A549 (cell line): ENCODE measurements at regions not wholly inside any gene's neighbourhood (a gene's known extent, or its start where the extent isn't known, plus 50 kb on each side); places are given as distances from the start of the nearest gene placed in this dataset.

ENCODE experiments used
- ATAC-seq, 2 experiments: fragments of 200-7000 bp in 1 of 2; fragments of >200 bp in 1 of 2; cut with Nextera tagmentation in 1 of 2; cut with Tn5 transposase in 1 of 2; 3 replicates each; pipeline versions ENCODE4 v1.8.0 to v1.9.1; 2018 to 2020; ENCODE audit warnings: mild to moderate bottlenecking in 1 of 2, moderate library complexity in 1 of 2
- CTCF ChIA-PET: fragments of 300-600 bp; sonication (Branson Sonifier 250); formaldehyde crosslinking; extraction: SDS; loops from one replicate; lab custom pipeline; 2021; ENCODE audit warnings: antibody characterized with exemption, inconsistent platforms; lab: Yijun Ruan, JAX
- POLR2A ChIA-PET: fragments of 350-600 bp; formaldehyde crosslinking; extraction: SDS; loops from one replicate; lab custom pipeline; 2021; ENCODE audit warnings: antibody characterized with exemption, inconsistent platforms; lab: Yijun Ruan, JAX
- DNase-seq, 2 experiments: peaks; one replicate each; pipeline versions ENCODE4 v3.0.0 to v3.0.0-alpha.2; 2011 to 2016; ENCODE audit warnings: low read depth in 1 of 2, low spot score in 1 of 2
- FAIRE-seq: peaks from 2 replicates; lab custom pipeline; 2011; peaks lifted over from hg19 to GRCh38; lab: Jason Lieb, UNC
- H3K27ac ChIP-seq, 2 experiments: fragments of >200 bp; sonication (Bioruptor Twin); formaldehyde crosslinking; 3 replicates each; pipeline ENCODE4 v1.5.1; 2016 to 2017
- H3K4me1 ChIP-seq: fragments of >200 bp; sonication (Bioruptor Twin); formaldehyde crosslinking; 3 replicates; pipeline ENCODE4 v1.6.1; 2016
- H3K4me2 ChIP-seq: fragments of >200 bp; sonication (Bioruptor Twin); formaldehyde crosslinking; 3 replicates; pipeline ENCODE4 v1.6.1; 2016
- H3K4me3 ChIP-seq: fragments of >200 bp; sonication (Bioruptor Twin); formaldehyde crosslinking; 3 replicates; pipeline ENCODE4 v1.5.1; 2016
- H3K9me3 ChIP-seq: fragments of >200 bp; sonication (Bioruptor Twin); formaldehyde crosslinking; 3 replicates; pipeline ENCODE4 v1.6.1; 2016
- CBX8 ChIP-seq: fragments of 200-600 bp; sonication (generic); IDR thresholded peaks from 2 replicates; pipeline ENCODE4 v1.6.1; 2016
- CHD2 ChIP-seq: fragments of 150-350 bp; IDR thresholded peaks from 2 replicates; pipeline ENCODE4 v1.6.1; 2014; ENCODE audit warnings: low read length; ENCODE audit not compliant: partially characterized antibody
- CHD4 ChIP-seq: fragments of 200-600 bp; sonication (generic); IDR thresholded peaks from 2 replicates; pipeline ENCODE4 v1.6.1; 2016; ENCODE audit warnings: antibody characterized with exemption, mild to moderate bottlenecking, borderline replicate concordance
- EHF ChIP-seq: fragments of 250-450 bp; sonication (Bioruptor Pico); IDR thresholded peaks from 2 replicates; pipeline ENCODE4 v1.5.0; 2020; ENCODE audit warnings: mild to moderate bottlenecking
- ESRRA ChIP-seq: fragments of 150-350 bp; IDR thresholded peaks from 2 replicates; pipeline ENCODE4 v1.6.1; 2014; ENCODE audit warnings: mild to moderate bottlenecking, low read length, borderline replicate concordance
- FOSL2 ChIP-seq, 2 experiments: fragments of 450-650 bp in 1 of 2; fragments of >200 bp in 1 of 2; sonication (Bioruptor Twin) in 1 of 2; formaldehyde crosslinking; IDR thresholded peaks; 2 replicates each; pipeline versions ENCODE4 v1.5.0 to v1.6.1; 2016 to 2020; ENCODE audit warnings: mild to moderate bottlenecking in 1 of 2, moderate library complexity in 1 of 2
- FOXS1 ChIP-seq: fragments of 250-450 bp; sonication (Bioruptor Pico); IDR thresholded peaks from 2 replicates; pipeline ENCODE4 v1.5.0; 2020; ENCODE audit warnings: mild to moderate bottlenecking, moderate library complexity
- HDAC2 ChIP-seq: fragments of 200-600 bp; sonication (generic); IDR thresholded peaks from 2 replicates; pipeline ENCODE4 v1.6.1; 2016
- HOXA7 ChIP-seq: fragments of 250-450 bp; sonication (Bioruptor Pico); IDR thresholded peaks from 2 replicates; pipeline ENCODE4 v1.5.0; 2020; ENCODE audit warnings: mild to moderate bottlenecking, moderate library complexity
- HOXB13 ChIP-seq: fragments of 250-450 bp; sonication (Bioruptor Pico); IDR thresholded peaks from 2 replicates; pipeline ENCODE4 v1.5.0; 2020; ENCODE audit warnings: low read depth, mild to moderate bottlenecking, moderate library complexity
- HOXB5 ChIP-seq: fragments of 250-450 bp; sonication (Bioruptor Pico); IDR thresholded peaks from 2 replicates; pipeline ENCODE4 v1.5.0; 2020; ENCODE audit warnings: mild to moderate bottlenecking, moderate library complexity
- JUNB ChIP-seq: fragments of >200 bp; sonication (Bioruptor Twin); formaldehyde crosslinking; IDR thresholded peaks from 2 replicates; pipeline ENCODE4 v1.6.1; 2016
- KDM1A ChIP-seq: fragments of 200-600 bp; sonication (generic); IDR thresholded peaks from 2 replicates; pipeline ENCODE4 v1.6.1; 2016; ENCODE audit warnings: low read depth, mild to moderate bottlenecking
- KDM5A ChIP-seq: fragments of 200-600 bp; sonication (generic); IDR thresholded peaks from 2 replicates; pipeline ENCODE4 v1.6.1; 2016; ENCODE audit warnings: antibody characterized with exemption, mild to moderate bottlenecking
- MAFK ChIP-seq: fragments of 450-650 bp; IDR thresholded peaks from 2 replicates; pipeline ENCODE4 v1.6.1; 2014; ENCODE audit not compliant: partially characterized antibody
- MAZ ChIP-seq: fragments of 150-350 bp; IDR thresholded peaks from 2 replicates; pipeline ENCODE4 v1.6.1; 2014; ENCODE audit warnings: antibody characterized with exemption, low read depth, low read length, borderline replicate concordance
- NR3C1 ChIP-seq: fragments of >200 bp; sonication (Bioruptor Twin); formaldehyde crosslinking; IDR thresholded peaks from 3 replicates; pipeline ENCODE4 v1.6.1; 2017
- RAD21 ChIP-seq, 2 experiments: fragments of >200 bp in 1 of 2; sonication (Bioruptor Twin) in 1 of 2; formaldehyde crosslinking in 1 of 2; IDR thresholded peaks in 1 of 2; conservative IDR thresholded peaks in 1 of 2; 2 replicates in 1 of 2; 3 replicates in 1 of 2; pipeline ENCODE4 v1.6.1; 2012 to 2018; ENCODE audit warnings: inconsistent platforms in 1 of 2
- RNF2 ChIP-seq: fragments of 200-600 bp; sonication (generic); IDR thresholded peaks from 2 replicates; pipeline ENCODE4 v1.6.1; 2016; ENCODE audit warnings: low read depth, mild to moderate bottlenecking, antibody characterized with exemption, moderate library complexity, borderline replicate concordance
- SREBF2 ChIP-seq: fragments of 450-650 bp; IDR thresholded peaks from 2 replicates; pipeline ENCODE4 v1.6.1; 2014; ENCODE audit warnings: mild to moderate bottlenecking, moderate library complexity
- TFCP2L1 ChIP-seq: fragments of 250-450 bp; sonication (Bioruptor Pico); IDR thresholded peaks from 2 replicates; pipeline ENCODE4 v1.5.0; 2021; ENCODE audit warnings: mild to moderate bottlenecking
- TP53 ChIP-seq: fragments of 250-450 bp; sonication (Bioruptor Pico); IDR thresholded peaks from 2 replicates; pipeline ENCODE4 v1.5.0; 2021; ENCODE audit warnings: mild to moderate bottlenecking, moderate library complexity
- ZC3H11A ChIP-seq: fragments of 450-650 bp; IDR thresholded peaks from 2 replicates; pipeline ENCODE4 v1.6.1; 2014; ENCODE audit warnings: antibody characterized with exemption, mild to moderate bottlenecking
- ZNF302 ChIP-seq: fragments of 250-450 bp; sonication (Bioruptor Pico); IDR thresholded peaks from 2 replicates; pipeline ENCODE4 v1.9.0; 2021; ENCODE audit warnings: inconsistent platforms, mild to moderate bottlenecking, moderate library complexity
- ZSCAN20 ChIP-seq: fragments of 250-450 bp; sonication (Bioruptor Pico); IDR thresholded peaks from 2 replicates; pipeline ENCODE4 v1.8.0; 2022; ENCODE audit warnings: mild to moderate bottlenecking, moderate library complexity
- WGBS: methylation state at CpG from one replicate; pipeline ENCODE4 v1.1.6; 2017; ENCODE audit errors: missing lambda C conversion rate; 5-methylcytosine and 5-hydroxymethylcytosine counted together
- TF ChIP-seq, protein P1 (sequence below): fragments of 150-350 bp; IDR thresholded peaks from 2 replicates; pipeline ENCODE4 v1.6.1; 2014; ENCODE audit warnings: low read depth, mild to moderate bottlenecking, low read length
- TF ChIP-seq, protein P2 (sequence below): fragments of 450-650 bp; IDR thresholded peaks from 2 replicates; pipeline ENCODE4 v1.6.1; 2014; ENCODE audit warnings: antibody characterized with exemption
- TF ChIP-seq, protein P3 (sequence below): IDR thresholded peaks from 2 replicates; pipeline ENCODE4 v1.6.1; 2012
- TF ChIP-seq, protein P4 (sequence below): fragments of >200 bp; sonication (Bioruptor Twin); formaldehyde crosslinking; IDR thresholded peaks from 3 replicates; pipeline ENCODE4 v1.5.1; 2016

DNA sequence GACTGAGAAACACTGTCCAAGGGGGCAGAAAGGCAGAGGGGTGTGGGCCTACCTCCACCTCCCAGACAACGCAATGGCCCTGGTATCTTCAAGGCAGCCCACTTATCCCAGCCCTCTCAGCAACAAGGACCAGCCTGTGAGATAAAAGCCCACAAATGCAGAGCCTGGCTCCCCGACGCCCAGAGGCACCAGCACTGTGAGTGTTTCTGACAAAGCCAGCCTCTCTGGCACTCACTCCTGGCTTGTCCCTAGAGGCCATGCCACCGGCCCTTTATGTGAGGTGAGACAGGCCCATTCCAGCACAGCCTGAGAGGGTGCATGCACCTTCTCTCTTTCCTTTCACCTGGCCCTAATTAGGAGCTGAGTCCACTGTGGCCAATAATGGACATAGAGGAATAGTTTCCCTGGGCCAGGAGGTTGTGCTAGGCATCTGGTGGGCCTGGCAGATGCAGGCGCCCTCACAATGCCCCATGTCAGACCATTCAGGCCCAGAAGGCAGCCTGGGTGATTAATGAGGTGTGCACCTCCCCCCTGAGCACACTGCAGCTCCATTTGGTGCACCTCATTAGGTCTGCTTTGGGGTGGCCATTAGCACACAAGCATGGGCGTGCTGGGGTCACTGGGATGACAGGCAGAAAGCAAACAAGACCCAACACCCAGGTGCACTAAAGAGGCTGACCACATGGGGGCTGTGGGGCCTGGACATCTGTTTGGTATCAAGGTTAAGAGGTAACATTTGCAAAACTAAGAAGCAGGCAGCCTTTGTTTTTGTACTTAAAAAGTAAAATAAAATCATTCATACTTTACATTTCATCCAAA, 176.0 kb downstream of the MED10 start:
- Histone ChIP-seq H3K4me1 (no peaks in the 10 kb centered on the region), H3K4me3 (no peak overlapping the region), H3K4me2 (no peak overlapping the region), H3K27ac (no peak overlapping the region), H3K9me3 (peaks cover 2% of the 10 kb centered on the region; the same call in 1 of the 3 replicates)
- ATAC-seq (0 out of 6 replicates have a peak, but pooled peaks have one; percentile 34 to 51), DNase-seq (peak; percentile 7 to 12), FAIRE-seq (no peak)
- TF ChIP-seq HOXA7 (CRISPR knock-in tag) (no peak), MAZ (no peak), HOXB5 (CRISPR knock-in tag) (no peak), NR3C1 (no peak), FOXS1 (CRISPR knock-in tag) (no peak), TFCP2L1 (CRISPR knock-in tag) (no peak), CHD4 (no peak), EHF (no peak), JUNB (no peak), KDM5A (no peak), ESRRA (no peak), SREBF2 (no peak), KDM1A (no peak), FOSL2 (IDR thresholded peaks at IDR 0.05) (no peak), FOSL2 (CRISPR knock-in tag; IDR thresholded peaks at IDR 0.05) (no peak), HOXB13 (CRISPR knock-in tag) (no peak), HDAC2 (no peak), RAD21 (conservative IDR thresholded peaks at IDR 0.05 in 1 of 2, IDR thresholded peaks at IDR 0.05 in 1 of 2) (no peak)
- TF ChIP-seq, protein P1, sequence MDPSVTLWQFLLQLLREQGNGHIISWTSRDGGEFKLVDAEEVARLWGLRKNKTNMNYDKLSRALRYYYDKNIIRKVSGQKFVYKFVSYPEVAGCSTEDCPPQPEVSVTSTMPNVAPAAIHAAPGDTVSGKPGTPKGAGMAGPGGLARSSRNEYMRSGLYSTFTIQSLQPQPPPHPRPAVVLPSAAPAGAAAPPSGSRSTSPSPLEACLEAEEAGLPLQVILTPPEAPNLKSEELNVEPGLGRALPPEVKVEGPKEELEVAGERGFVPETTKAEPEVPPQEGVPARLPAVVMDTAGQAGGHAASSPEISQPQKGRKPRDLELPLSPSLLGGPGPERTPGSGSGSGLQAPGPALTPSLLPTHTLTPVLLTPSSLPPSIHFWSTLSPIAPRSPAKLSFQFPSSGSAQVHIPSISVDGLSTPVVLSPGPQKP, result no peak
- POLR2A ChIA-PET, result no interaction called here
- CTCF ChIA-PET, result interaction anchor here (0.6 to 1.7 kb wide), 5 partner anchors 8 to 560 kb away, joined by 3 to 5 read pairs (median 3); no protein-coding TSS in a partner anchor
- 78% methylated on average over 5 of the region's 6 CpGs for WGBS

DNA sequence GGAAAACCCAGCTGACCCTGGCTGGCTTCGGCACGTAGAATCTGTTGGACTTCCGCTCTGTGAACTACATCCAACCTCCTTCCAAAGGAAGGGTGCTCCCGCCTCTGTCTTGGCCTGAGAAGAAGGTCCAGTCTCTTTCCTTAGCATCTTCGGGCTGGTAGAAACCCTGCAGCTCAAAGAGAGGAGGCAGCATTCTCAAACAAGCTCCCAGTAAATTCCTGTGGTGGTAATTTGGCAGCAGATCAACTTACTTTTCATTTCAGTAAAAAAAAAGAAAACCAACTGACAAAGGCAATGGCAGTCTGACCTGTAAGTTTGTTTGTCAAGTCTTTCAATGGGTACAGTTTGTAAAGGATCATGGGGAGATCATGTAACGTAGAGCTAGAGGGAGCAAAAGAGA, 176.7 kb downstream of the MED10 start:
- no peak for FAIRE-seq
- H3K4me3 ChIP-seq, result no peak overlapping the region
- H3K9me3 ChIP-seq, result peaks cover 2% of the 10 kb centered on the region; the same call in 1 of the 3 replicates
- H3K4me1 ChIP-seq, result no peaks in the 10 kb centered on the region
- TF ChIP-seq, protein P2, sequence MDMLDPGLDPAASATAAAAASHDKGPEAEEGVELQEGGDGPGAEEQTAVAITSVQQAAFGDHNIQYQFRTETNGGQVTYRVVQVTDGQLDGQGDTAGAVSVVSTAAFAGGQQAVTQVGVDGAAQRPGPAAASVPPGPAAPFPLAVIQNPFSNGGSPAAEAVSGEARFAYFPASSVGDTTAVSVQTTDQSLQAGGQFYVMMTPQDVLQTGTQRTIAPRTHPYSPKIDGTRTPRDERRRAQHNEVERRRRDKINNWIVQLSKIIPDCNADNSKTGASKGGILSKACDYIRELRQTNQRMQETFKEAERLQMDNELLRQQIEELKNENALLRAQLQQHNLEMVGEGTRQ, result no peak
- TF ChIP-seq KDM1A, result no peak
- TF ChIP-seq KDM5A, result no peak
- no peak for TF ChIP-seq HDAC2
- TF ChIP-seq MAFK, result no peak
- no peak for TF ChIP-seq EHF
- TF ChIP-seq CHD2, result no peak
- no peak for TF ChIP-seq CBX8
- TF ChIP-seq ZC3H11A, result no peak
- no peak for TF ChIP-seq ESRRA
- TF ChIP-seq FOSL2 (IDR thresholded peaks at IDR 0.05), result no peak
- no peak for TF ChIP-seq FOSL2 (CRISPR knock-in tag; IDR thresholded peaks at IDR 0.05)
- no peak for TF ChIP-seq RNF2
- no peak for TF ChIP-seq ZSCAN20
- TF ChIP-seq, protein P3, sequence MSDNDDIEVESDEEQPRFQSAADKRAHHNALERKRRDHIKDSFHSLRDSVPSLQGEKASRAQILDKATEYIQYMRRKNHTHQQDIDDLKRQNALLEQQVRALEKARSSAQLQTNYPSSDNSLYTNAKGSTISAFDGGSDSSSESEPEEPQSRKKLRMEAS, result no peak
- TF ChIP-seq TP53, result no peak
- TF ChIP-seq HOXB13 (CRISPR knock-in tag), result no peak
- no peak for TF ChIP-seq ZNF302 (CRISPR knock-in tag)
- TF ChIP-seq JUNB, result no peak
- TF ChIP-seq, protein P4, sequence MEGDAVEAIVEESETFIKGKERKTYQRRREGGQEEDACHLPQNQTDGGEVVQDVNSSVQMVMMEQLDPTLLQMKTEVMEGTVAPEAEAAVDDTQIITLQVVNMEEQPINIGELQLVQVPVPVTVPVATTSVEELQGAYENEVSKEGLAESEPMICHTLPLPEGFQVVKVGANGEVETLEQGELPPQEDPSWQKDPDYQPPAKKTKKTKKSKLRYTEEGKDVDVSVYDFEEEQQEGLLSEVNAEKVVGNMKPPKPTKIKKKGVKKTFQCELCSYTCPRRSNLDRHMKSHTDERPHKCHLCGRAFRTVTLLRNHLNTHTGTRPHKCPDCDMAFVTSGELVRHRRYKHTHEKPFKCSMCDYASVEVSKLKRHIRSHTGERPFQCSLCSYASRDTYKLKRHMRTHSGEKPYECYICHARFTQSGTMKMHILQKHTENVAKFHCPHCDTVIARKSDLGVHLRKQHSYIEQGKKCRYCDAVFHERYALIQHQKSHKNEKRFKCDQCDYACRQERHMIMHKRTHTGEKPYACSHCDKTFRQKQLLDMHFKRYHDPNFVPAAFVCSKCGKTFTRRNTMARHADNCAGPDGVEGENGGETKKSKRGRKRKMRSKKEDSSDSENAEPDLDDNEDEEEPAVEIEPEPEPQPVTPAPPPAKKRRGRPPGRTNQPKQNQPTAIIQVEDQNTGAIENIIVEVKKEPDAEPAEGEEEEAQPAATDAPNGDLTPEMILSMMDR, result no peak
- no peak overlapping the region for H3K27ac ChIP-seq
- no peak overlapping the region for H3K4me2 ChIP-seq
- DNase-seq, result no peak
- ATAC-seq, result no peak
- POLR2A ChIA-PET, result no interaction called here
- 58% methylated on average over 6 of the region's 6 CpGs for WGBS
- CTCF ChIA-PET, result interaction anchor here (0.7 to 1.5 kb wide), 2 partner anchors 9 to 11 kb away, joined by 3 read pairs; no protein-coding TSS in a partner anchor
